OCI-LY7 (cell line): ENCODE measurements at regions not wholly inside any gene's neighbourhood (a gene's known extent, or its start where the extent isn't known, plus 50 kb on each side); places are given as distances from the start of the nearest gene placed in this dataset.

Experiments used
- BruUV-seq: library from RNA; stranded (reverse); fragments of 400-500 nt; replicated peaks from 2 replicates; lab custom pipeline; 2021; lab: Mats Ljungman, UMichigan
- CTCF ChIA-PET: fragments of 300-600 bp; sonication (Branson Sonifier 250); formaldehyde crosslinking; loops from one replicate; lab custom pipeline; 2022; ENCODE audit warnings: antibody characterized with exemption; ENCODE audit not compliant: unreplicated experiment; lab: Charles Lee
- POLR2A ChIA-PET: fragments of 300-600 bp; sonication (Branson Sonifier 250); formaldehyde crosslinking; loops from one replicate; lab custom pipeline; 2022; ENCODE audit warnings: antibody characterized with exemption; lab: Charles Lee
- DNase-seq: peaks from one replicate; pipeline ENCODE4 v3.0.0-alpha.2; 2015; ENCODE audit warnings: low spot score
- H2AFZ ChIP-seq: fragments of 200-600 bp; sonication (generic), shearing (Covaris generic); 2 replicates; pipeline ENCODE4 v1.6.1; 2014; ENCODE audit warnings: mild to moderate bottlenecking, antibody characterized with exemption, low read length, moderate library complexity
- H3K27ac ChIP-seq: fragments of 200-600 bp; sonication (generic); 2 replicates; pipeline ENCODE4 v1.5.1; 2014; ENCODE audit warnings: mixed run types, low read depth, mild to moderate bottlenecking, moderate library complexity, low read length, inconsistent platforms; ENCODE audit not compliant: poor library complexity, severe bottlenecking
- H3K36me3 ChIP-seq: fragments of 200-600 bp; sonication (generic); 2 replicates; pipeline ENCODE4 v1.6.1; 2014; ENCODE audit warnings: mild to moderate bottlenecking, antibody characterized with exemption, low read length, moderate library complexity, mixed read lengths; ENCODE audit not compliant: insufficient read depth
- H3K4me1 ChIP-seq: fragments of 200-600 bp; sonication (generic); 2 replicates; pipeline ENCODE4 v1.5.1; 2014; ENCODE audit warnings: mild to moderate bottlenecking, low read length; ENCODE audit not compliant: insufficient read depth, poor library complexity, severe bottlenecking
- H3K4me2 ChIP-seq: fragments of 200-600 bp; sonication (generic); 2 replicates; pipeline ENCODE4 v1.6.1; 2014; ENCODE audit warnings: mild to moderate bottlenecking, low read length
- H3K4me3 ChIP-seq: fragments of 200-600 bp; sonication (generic); 2 replicates; pipeline ENCODE4 v1.5.1; 2014; ENCODE audit warnings: mild to moderate bottlenecking, low read depth, low read length; ENCODE audit not compliant: poor library complexity, severe bottlenecking
- H3K79me2 ChIP-seq: fragments of 200-600 bp; sonication (generic); 2 replicates; pipeline ENCODE4 v1.6.1; 2016; ENCODE audit warnings: low read depth, mild to moderate bottlenecking, low read length, moderate library complexity, mixed read lengths; ENCODE audit not compliant: insufficient read depth
- H3K9me2 ChIP-seq: fragments of 200-600 bp; sonication (generic); 2 replicates; pipeline ENCODE4 v1.6.1; 2016; ENCODE audit warnings: mild to moderate bottlenecking, low read length, mixed read lengths; ENCODE audit not compliant: insufficient read depth
- H3K9me3 ChIP-seq: fragments of 200-600 bp; sonication (generic); 2 replicates; pipeline ENCODE4 v1.6.1; 2014; ENCODE audit warnings: mild to moderate bottlenecking, mixed run types, low read length, mixed read lengths
- H4K20me1 ChIP-seq: fragments of 200-600 bp; sonication (generic); 2 replicates; pipeline ENCODE4 v1.6.1; 2014; ENCODE audit warnings: mild to moderate bottlenecking, antibody characterized with exemption, low read length, moderate library complexity, mixed read lengths; ENCODE audit not compliant: insufficient read depth
- EZH2phosphoT487 ChIP-seq: fragments of 200-600 bp; sonication (generic); IDR thresholded peaks from 2 replicates; pipeline ENCODE4 v1.6.1; 2018; ENCODE audit warnings: low read depth, borderline replicate concordance, mild to moderate bottlenecking, mixed run types, antibody characterized with exemption, low read length, moderate library complexity, mixed read lengths
- intact Hi-C: fragments of 100-400 bp; cut with micrococcal nuclease; formaldehyde crosslinking; loops from one replicate; pipeline ENCODE4 v1.10.0; 2022; ENCODE audit not compliant: unreplicated experiment
- TF ChIP-seq, protein P1 (sequence below): fragments of 200-600 bp; sonication (generic); conservative IDR thresholded peaks from 2 replicates; pipeline ENCODE4 v1.5.1; 2014; ENCODE audit warnings: mild to moderate bottlenecking, antibody characterized with exemption, low read length, moderate library complexity, mixed read lengths

DNA sequence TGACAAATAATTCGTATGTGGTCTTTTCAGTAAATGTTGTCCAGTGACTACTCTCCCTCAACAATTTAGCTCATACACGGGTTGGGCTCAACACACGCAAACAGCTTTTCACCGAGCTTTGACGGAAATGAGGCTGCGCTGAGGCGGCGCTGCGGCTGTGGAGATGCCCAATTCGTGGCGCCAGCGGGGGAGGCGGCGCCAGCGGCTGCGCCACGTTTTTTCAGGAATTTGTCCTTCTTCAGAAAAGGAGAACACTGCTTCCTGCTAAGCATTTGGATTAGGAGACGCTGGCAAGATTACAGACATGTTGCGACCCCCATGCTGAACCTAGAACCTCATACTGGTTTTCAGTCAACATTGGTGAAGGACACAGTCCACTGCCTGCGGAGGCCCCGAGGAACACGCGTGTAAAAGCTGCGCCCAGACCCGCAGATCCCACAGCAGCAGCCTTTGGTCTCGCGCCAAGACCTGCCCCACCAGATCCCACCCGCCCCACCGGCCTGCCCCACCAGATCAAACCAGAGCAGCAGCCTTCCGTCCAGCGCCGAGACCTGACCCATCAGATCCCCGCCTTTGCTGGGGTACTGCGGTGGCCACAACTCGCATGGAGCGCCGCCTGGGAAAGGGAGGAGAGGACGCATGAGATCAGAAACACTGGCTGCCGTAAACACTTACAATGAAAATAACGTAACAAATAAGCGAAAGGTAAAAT lies 173.8 kb downstream of the TMEM18 start:
- H4K20me1 ChIP-seq, result no peaks in the 10 kb centered on the region
- POLR2A ChIA-PET, result no interaction called here
- no TSS peak for BruUV-seq
- H3K27ac ChIP-seq, result no peak overlapping the region
- H3K79me2 ChIP-seq, result no peaks in the 10 kb centered on the region
- TF ChIP-seq EZH2phosphoT487, result no peak
- TF ChIP-seq, protein P1, sequence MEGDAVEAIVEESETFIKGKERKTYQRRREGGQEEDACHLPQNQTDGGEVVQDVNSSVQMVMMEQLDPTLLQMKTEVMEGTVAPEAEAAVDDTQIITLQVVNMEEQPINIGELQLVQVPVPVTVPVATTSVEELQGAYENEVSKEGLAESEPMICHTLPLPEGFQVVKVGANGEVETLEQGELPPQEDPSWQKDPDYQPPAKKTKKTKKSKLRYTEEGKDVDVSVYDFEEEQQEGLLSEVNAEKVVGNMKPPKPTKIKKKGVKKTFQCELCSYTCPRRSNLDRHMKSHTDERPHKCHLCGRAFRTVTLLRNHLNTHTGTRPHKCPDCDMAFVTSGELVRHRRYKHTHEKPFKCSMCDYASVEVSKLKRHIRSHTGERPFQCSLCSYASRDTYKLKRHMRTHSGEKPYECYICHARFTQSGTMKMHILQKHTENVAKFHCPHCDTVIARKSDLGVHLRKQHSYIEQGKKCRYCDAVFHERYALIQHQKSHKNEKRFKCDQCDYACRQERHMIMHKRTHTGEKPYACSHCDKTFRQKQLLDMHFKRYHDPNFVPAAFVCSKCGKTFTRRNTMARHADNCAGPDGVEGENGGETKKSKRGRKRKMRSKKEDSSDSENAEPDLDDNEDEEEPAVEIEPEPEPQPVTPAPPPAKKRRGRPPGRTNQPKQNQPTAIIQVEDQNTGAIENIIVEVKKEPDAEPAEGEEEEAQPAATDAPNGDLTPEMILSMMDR, result no peak
- no peaks in the 10 kb centered on the region for H3K4me1 ChIP-seq
- H3K9me3 ChIP-seq, result no peaks in the 10 kb centered on the region
- H3K9me2 ChIP-seq, result no peaks in the 10 kb centered on the region
- no peak overlapping the region for H2AFZ ChIP-seq
- DNase-seq, result no peak
- H3K36me3 ChIP-seq, result no peaks in the 10 kb centered on the region
- H3K4me3 ChIP-seq, result no peak overlapping the region
- CTCF ChIA-PET, result no interaction called here
- H3K4me2 ChIP-seq, result no peak overlapping the region
- intact Hi-C loops, result no loop called here

DNA sequence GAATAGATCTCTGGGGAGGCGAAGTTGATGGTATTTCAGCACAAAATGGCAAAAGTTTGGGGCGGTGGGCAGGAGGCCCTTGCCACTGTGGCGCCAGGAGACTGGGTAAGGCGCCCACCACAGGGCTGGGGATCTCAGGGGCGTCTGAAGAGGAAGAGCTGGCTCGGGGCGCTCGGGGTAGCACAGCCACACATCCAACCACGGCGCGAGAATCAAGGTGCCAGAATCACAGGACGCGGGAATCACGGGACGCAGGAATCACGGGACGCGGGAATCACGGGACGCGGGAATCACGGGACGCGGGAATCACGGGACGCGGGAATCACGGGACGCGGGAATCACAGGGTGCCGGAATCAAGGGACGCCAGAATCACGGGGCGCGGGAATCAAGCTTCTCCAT lies 174.4 kb downstream of the TMEM18 start:
- no peaks in the 10 kb centered on the region for H3K9me2 ChIP-seq
- H4K20me1 ChIP-seq, result no peaks in the 10 kb centered on the region
- no TSS peak for BruUV-seq
- no peak for DNase-seq
- POLR2A ChIA-PET, result no interaction called here
- TF ChIP-seq EZH2phosphoT487, result no peak
- TF ChIP-seq, protein P1, result no peak
- no peak overlapping the region for H3K27ac ChIP-seq
- no peaks in the 10 kb centered on the region for H3K9me3 ChIP-seq
- H3K4me1 ChIP-seq, result no peaks in the 10 kb centered on the region
- H3K79me2 ChIP-seq, result no peaks in the 10 kb centered on the region
- CTCF ChIA-PET, result no interaction called here
- H2AFZ ChIP-seq, result no peak overlapping the region
- H3K36me3 ChIP-seq, result no peaks in the 10 kb centered on the region
- H3K4me3 ChIP-seq, result no peak overlapping the region
- no peak overlapping the region for H3K4me2 ChIP-seq
- intact Hi-C loops, result no loop called here

DNA sequence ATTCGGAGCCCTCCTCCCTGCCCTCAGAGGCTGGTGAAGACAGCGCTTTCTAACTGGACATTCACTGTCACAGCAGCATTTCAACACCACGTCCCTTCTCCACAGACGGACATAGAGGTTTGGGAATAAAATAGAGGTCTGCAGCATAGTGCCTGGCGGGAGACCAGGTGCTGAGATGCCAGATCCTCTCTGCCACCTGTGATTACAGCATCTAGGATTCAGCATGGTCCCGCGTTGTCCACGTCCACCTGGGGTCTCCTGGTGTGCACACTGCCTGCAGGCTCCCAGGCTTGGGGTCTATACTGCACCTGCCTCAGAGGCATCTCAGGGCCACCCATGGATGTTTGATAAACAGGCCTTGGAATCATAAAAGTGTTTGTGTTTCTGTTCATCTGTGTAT lies 175.5 kb downstream of the TMEM18 start:
- Histone ChIP-seq H2AFZ (no peak overlapping the region), H3K9me2 (no peaks in the 10 kb centered on the region), H3K27ac (no peak overlapping the region), H3K4me2 (no peak overlapping the region), H4K20me1 (no peaks in the 10 kb centered on the region), H3K4me1 (no peaks in the 10 kb centered on the region), H3K79me2 (no peaks in the 10 kb centered on the region), H3K4me3 (no peak overlapping the region), H3K9me3 (no peaks in the 10 kb centered on the region), H3K36me3 (no peaks in the 10 kb centered on the region)
- TF ChIP-seq, protein P1, result no peak
- BruUV-seq, result no TSS peak
- CTCF ChIA-PET, result no interaction called here
- DNase-seq, result no peak
- intact Hi-C loops, result no loop called here
- POLR2A ChIA-PET, result no interaction called here
